ENCODE measurements at regions not wholly inside any gene's neighbourhood (a gene's known extent, or its start where the extent isn't known, plus 50 kb on each side); places are given as distances from the start of the nearest gene placed in this dataset.

DNA sequence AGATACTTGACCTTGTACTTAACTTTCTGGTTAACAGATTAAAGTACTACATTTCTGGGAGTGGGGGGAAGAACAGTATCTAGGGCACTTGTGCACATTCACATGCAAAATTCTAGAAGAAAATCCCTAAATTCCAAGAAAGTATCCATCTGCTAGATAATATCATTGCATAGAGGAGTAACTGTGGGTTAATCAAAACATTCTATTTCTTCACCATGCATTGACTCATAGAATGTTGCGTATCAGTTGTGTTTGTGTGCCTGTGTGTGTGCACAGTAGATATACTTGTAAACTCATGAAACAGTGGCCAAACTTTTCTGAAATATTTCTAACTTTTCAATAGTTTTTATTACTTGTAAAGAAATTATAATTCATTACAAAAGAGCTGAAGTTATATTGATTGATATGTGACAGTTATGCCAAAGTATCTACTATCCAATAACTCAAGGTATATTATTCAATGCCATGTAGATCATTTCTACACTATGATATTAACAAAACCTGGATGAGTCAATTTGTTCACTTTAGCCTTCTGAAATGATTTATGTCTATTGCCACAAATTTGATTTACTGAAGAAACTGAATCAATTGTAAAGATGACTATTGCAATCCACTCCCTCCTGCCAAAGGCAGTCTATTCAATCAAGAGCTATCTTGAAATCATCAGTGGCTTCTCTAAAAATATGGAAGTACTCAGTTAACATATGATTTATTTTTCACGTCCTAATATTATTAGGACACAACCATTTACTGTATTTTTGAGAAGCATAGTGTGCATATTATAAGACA is 756.7 kb upstream of the ARGLU1 start:
- CTCF ChIA-PET = no interaction called here

GRCh38 chr13:107322228-107322627 is 754.3 kb upstream of the ARGLU1 start:
- DNase-seq = no peak
- H3K27ac ChIP-seq = no peak overlapping the region
- H3K36me3 ChIP-seq (ENCODE audit: low read depth) = no peaks in the 10 kb centered on the region
- no peaks in the 10 kb centered on the region for H4K20me1 ChIP-seq (ENCODE audit: insufficient read depth)
- TF ChIP-seq EZH2 (IDR thresholded peaks at IDR 0.05; ENCODE audit: low read depth) = no peak
- TF ChIP-seq, protein P1, sequence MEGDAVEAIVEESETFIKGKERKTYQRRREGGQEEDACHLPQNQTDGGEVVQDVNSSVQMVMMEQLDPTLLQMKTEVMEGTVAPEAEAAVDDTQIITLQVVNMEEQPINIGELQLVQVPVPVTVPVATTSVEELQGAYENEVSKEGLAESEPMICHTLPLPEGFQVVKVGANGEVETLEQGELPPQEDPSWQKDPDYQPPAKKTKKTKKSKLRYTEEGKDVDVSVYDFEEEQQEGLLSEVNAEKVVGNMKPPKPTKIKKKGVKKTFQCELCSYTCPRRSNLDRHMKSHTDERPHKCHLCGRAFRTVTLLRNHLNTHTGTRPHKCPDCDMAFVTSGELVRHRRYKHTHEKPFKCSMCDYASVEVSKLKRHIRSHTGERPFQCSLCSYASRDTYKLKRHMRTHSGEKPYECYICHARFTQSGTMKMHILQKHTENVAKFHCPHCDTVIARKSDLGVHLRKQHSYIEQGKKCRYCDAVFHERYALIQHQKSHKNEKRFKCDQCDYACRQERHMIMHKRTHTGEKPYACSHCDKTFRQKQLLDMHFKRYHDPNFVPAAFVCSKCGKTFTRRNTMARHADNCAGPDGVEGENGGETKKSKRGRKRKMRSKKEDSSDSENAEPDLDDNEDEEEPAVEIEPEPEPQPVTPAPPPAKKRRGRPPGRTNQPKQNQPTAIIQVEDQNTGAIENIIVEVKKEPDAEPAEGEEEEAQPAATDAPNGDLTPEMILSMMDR (conservative IDR thresholded peaks at IDR 0.05) = no peak
- H3K4me1 ChIP-seq (replicated peaks; ENCODE audit: insufficient read depth) = no peaks in the 10 kb centered on the region
- H3K9me2 ChIP-seq (ENCODE audit: insufficient read depth) = no peaks in the 10 kb centered on the region
- no peak overlapping the region for H3K4me2 ChIP-seq
- no peak overlapping the region for H3K4me3 ChIP-seq
- H3K27me3 ChIP-seq (ENCODE audit: insufficient read depth, low read depth) = no peaks in the 10 kb centered on the region
- intact Hi-C loops (cut with micrococcal nuclease; ENCODE audit: unreplicated experiment) = no loop called here
- H2AFZ ChIP-seq = no peak overlapping the region
- BruUV-seq (replicated peaks) = no TSS peak
- POLR2A ChIA-PET (ENCODE audit: unreplicated experiment) = no interaction called here
- no peaks in the 10 kb centered on the region for H3K9me3 ChIP-seq (ENCODE audit: insufficient read depth, low read depth)
- no peaks in the 10 kb centered on the region for H3K79me2 ChIP-seq (ENCODE audit: low read depth)
- CTCF ChIA-PET = no interaction called here
- H3F3A ChIP-seq (ENCODE audit: insufficient read depth, low read depth) = no peaks in the 10 kb centered on the region

More for the DNA sequence above, 756.7 kb upstream of the ARGLU1 start:
- Histone ChIP-seq H3F3A (ENCODE audit: insufficient read depth, low read depth) (no peaks in the 10 kb centered on the region), H3K4me1 (replicated peaks; ENCODE audit: insufficient read depth) (no peaks in the 10 kb centered on the region), H3K36me3 (ENCODE audit: low read depth) (no peaks in the 10 kb centered on the region), H3K9me2 (ENCODE audit: insufficient read depth) (no peaks in the 10 kb centered on the region), H3K79me2 (ENCODE audit: low read depth) (no peaks in the 10 kb centered on the region), H3K27me3 (ENCODE audit: insufficient read depth, low read depth) (no peaks in the 10 kb centered on the region), H3K4me3 (no peak overlapping the region), H3K9me3 (ENCODE audit: insufficient read depth, low read depth) (no peaks in the 10 kb centered on the region), H4K20me1 (ENCODE audit: insufficient read depth) (no peaks in the 10 kb centered on the region), H3K27ac (no peak overlapping the region), H2AFZ (no peak overlapping the region), H3K4me2 (no peak overlapping the region)
- POLR2A ChIA-PET (ENCODE audit: unreplicated experiment) = no interaction called here
- DNase-seq = no peak
- no TSS peak for BruUV-seq (replicated peaks)
- TF ChIP-seq, protein P1 (conservative IDR thresholded peaks at IDR 0.05) = no peak
- TF ChIP-seq EZH2 (IDR thresholded peaks at IDR 0.05; ENCODE audit: low read depth) = no peak
- intact Hi-C loops (cut with micrococcal nuclease; ENCODE audit: unreplicated experiment) = no loop called here

DNA sequence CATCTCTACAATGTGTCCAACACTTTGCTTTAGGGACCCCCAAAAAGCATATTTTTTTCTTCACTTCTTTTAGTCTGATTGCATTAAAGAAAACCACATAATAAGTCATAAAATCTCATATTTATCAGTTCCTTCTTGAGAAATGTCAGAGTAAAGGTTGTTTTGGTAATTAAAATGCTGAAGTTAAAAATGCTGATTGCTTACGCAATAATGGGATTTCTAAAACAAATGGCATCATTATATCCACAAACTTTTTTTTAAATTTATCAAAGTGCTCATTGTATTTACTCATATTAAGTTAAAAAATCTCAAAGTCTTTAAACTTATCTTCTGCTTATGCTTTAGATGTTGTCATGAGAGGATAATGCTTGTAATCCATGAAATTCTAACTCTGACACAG is 737.2 kb upstream of the ARGLU1 start:
- no peak for DNase-seq
- Histone ChIP-seq H3K79me2 (ENCODE audit: low read depth) (no peaks in the 10 kb centered on the region), H3F3A (ENCODE audit: insufficient read depth, low read depth) (no peaks in the 10 kb centered on the region), H2AFZ (no peak overlapping the region), H3K27ac (no peak overlapping the region), H4K20me1 (ENCODE audit: insufficient read depth) (no peaks in the 10 kb centered on the region), H3K4me2 (no peak overlapping the region), H3K4me3 (no peak overlapping the region), H3K27me3 (ENCODE audit: insufficient read depth, low read depth) (no peaks in the 10 kb centered on the region), H3K9me2 (ENCODE audit: insufficient read depth) (no peaks in the 10 kb centered on the region), H3K9me3 (ENCODE audit: insufficient read depth, low read depth) (no peaks in the 10 kb centered on the region), H3K4me1 (replicated peaks; ENCODE audit: insufficient read depth) (0 out of 2 replicates have a peak, but pooled peaks cover 2% of the 10 kb centered on the region), H3K36me3 (ENCODE audit: low read depth) (no peaks in the 10 kb centered on the region)
- CTCF ChIA-PET = no interaction called here
- no TSS peak for BruUV-seq (replicated peaks)
- no peak for TF ChIP-seq EZH2 (IDR thresholded peaks at IDR 0.05; ENCODE audit: low read depth)
- TF ChIP-seq, protein P1 (conservative IDR thresholded peaks at IDR 0.05) = no peak
- POLR2A ChIA-PET (ENCODE audit: unreplicated experiment) = no interaction called here
- intact Hi-C loops (cut with micrococcal nuclease; ENCODE audit: unreplicated experiment) = no loop called here
